Embryonic facial prominence (tissue), 1 donor: ENCODE measurements at regions not wholly inside any gene's neighbourhood (a gene's known extent, or its start where the extent isn't known, plus 50 kb on each side); places are given as distances from the start of the nearest gene placed in this dataset.

Experiments used
- DNase-seq: peaks from one replicate; pipeline ENCODE4 v3.0.0-alpha.2; 2016; ENCODE audit errors: extremely low spot score

DNA sequence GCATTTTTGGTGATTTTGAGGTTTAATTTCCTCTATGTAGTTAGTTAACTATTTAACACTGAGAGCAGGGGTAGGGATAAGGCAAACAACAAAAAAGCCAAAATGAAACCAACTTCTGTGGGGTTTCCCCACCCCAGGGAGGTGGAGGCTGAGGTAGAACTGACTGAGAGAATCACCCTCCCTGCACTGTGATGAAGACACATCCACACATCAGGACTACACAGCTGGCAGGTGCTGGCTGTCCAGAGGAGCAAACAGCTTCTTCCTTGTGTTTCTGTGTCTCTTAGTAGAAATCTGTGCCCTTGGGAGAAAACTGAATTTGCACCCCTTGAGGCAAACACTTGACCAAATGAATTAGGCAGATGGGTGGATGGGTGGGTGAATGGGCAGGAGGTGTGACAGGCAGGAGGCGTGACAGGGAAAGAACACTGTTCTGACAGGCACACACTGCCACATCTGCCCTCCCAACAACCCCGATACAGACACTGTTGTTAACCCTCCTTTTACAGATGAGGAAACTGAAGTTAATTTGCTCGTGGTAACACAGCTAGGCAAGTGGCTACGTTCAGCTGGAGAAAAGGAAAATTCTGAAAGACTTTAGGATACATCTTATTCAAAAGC, 62.9 kb upstream of the AMZ2 start:
- DNase-seq = no peak

- DNase-seq = no peak
Measured at GRCh38 chr17:68185820-68186219, 62.0 kb upstream of the AMZ2 start.

DNA sequence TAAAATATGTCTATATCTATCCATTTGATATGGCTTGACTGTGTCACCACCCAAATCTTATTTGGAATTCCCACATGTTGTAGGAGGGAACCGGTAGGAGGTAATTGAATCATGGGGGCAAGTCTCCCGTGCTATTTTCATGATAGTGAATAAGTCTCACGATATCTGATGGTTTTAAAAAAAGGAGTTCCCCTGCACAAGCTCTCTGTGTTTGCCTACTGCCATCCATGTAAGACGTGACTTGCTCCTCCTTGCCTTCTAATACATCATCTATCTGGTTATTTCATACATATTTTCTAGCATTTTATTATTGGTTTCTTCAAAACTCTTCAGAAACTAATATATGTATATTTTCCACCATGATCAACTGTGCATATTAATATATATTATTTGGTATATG, 57.3 kb upstream of the AMZ2 start:
- DNase-seq = no peak

- no peak for DNase-seq
Measured at GRCh38 chr17:68195667-68196393, 52.0 kb upstream of the AMZ2 start.

GRCh38 chr17:68196394-68197090, 51.3 kb upstream of the AMZ2 start:
- no peak for DNase-seq

DNA sequence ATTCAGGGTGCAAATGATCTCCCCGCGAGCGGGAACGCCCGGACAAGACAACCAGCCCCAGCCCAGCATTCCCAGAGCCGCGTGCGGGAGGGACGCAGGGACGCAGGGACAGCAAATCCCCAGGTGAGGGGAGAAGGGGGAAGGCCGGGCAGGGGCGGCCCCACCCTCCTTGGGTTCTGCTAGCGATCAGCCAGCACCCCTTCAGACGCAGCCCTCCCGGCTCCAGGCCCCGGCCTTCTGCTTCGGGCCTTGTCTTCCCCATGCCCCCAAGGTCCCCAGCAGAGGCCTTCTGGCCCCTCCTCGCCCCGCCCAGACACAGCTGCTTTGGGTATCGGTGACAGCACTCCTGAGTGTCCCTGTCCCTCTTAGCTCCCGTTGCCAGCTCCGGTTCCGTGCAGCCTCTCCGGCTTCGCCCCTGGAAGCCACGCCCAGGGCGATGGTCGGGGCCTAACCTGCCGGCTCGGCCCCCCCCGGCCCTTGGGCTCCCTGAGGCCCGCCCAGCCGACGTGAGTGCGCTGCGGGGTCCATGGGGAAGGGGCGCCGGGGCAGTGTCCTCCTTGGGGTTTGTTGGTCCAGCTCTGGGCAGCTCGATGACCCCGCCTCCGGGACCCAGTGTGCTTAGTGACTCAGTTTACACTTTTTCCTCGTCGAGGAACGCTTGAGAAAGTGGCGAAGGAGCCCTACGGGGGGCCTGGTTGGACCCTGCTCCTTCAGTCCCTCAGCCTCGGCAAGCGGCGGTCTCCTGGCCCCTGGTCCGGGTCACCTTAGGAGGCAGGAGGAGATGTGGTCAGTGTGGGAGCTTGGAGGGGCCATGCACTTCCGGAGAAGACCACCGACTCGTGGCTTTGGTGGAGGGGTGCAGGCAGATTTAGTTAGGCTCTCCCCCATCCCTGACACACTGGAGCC, 50.5 kb upstream of the AMZ2 start:
- DNase-seq = no peak

DNA sequence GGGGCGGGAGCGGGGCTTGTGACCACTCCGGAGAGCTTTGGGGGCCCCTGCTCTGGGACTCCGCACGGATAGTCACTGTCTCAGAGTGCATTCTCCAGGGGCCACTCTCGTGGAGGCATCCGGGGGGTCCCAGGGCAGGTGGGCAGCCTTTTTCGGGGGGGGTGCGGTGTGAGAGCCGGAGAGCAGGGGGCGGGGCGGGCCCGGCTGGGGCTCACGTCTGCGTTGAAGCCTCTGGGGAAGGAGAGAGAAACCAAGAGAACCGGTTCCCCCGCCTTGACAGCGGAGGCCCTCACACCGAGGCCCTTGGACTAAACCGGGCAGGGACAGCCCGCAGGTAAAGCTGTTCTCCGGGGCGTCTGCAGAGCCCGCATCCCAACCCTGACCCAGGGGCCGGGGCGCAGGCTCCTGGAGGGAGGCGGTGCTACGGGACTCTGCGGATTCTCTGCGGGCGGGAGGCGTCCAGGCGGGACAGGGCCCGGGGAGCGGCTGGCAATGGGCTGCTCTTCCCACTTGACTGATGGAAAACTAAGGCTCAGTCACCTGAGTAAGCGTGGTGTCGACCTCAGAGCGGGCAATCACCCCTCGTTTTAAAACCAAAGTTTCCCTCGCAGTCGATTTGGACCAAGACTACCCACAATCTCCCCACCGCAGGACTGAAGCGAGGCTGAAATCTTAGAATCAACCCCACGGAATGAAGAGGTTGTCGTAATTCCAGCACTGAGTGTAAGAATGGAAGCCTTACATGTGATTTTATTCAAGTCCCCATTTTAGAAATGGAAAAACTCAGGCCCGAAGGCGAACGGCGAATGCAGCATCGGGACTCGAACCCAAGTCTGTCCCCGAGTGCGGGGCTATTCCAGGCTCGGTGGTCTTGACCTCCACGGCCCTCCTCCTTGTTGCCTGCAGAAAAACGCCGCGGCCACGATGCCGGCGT, 49.6 kb upstream of the AMZ2 start:
- DNase-seq = no peak
